Liver (tissue), 3 donors: ENCODE measurements at regions not wholly inside any gene's neighbourhood (a gene's known extent, or its start where the extent isn't known, plus 50 kb on each side); places are given as distances from the start of the nearest gene placed in this dataset.

Experiments
- ATF3 ChIP-seq: IDR thresholded peaks from 2 replicates; pipeline ENCODE4 v1.6.1; 2016; ENCODE audit warnings: antibody characterized with exemption
- CTCF ChIP-seq: fragments of 150-350 bp; IDR thresholded peaks from 2 replicates; pipeline ENCODE4 v1.5.1; 2017; ENCODE audit warnings: improper control_type of control experiment, low read depth, low read length; ENCODE audit not compliant: missing input control
- GABPA ChIP-seq, 2 donors: IDR thresholded peaks in 1 of 2; conservative IDR thresholded peaks in 1 of 2; 2 replicates each; pipeline ENCODE4 v1.6.1; 2016; ENCODE audit warnings: antibody characterized with exemption in 2 of 2, mild to moderate bottlenecking in 1 of 2, moderate library complexity in 1 of 2
- JUND ChIP-seq, 2 donors: IDR thresholded peaks; 2 replicates each; pipeline ENCODE4 v1.6.1; 2016; ENCODE audit warnings: antibody characterized with exemption in 2 of 2
- MAX ChIP-seq: IDR thresholded peaks from 2 replicates; pipeline ENCODE4 v1.6.1; 2016; ENCODE audit warnings: antibody characterized with exemption
- NR2F2 ChIP-seq: IDR thresholded peaks from 2 replicates; pipeline ENCODE4 v1.6.1; 2016; ENCODE audit warnings: antibody characterized with exemption
- RAD21 ChIP-seq, 2 donors: IDR thresholded peaks; 2 replicates each; pipeline ENCODE4 v1.6.1; 2016; ENCODE audit warnings: antibody characterized with exemption in 2 of 2, mild to moderate bottlenecking in 2 of 2
- REST ChIP-seq: IDR thresholded peaks from 2 replicates; pipeline ENCODE4 v1.6.1; 2016; ENCODE audit warnings: antibody characterized with exemption, mild to moderate bottlenecking
- RXRA ChIP-seq, 2 donors: IDR thresholded peaks; 2 replicates each; pipeline ENCODE4 v1.6.1; 2017 to 2018; ENCODE audit warnings: antibody characterized with exemption in 2 of 2, mild to moderate bottlenecking in 1 of 2
- SP1 ChIP-seq: IDR thresholded peaks from 2 replicates; pipeline ENCODE4 v1.6.1; 2018; ENCODE audit warnings: antibody characterized with exemption, mild to moderate bottlenecking
- TAF1 ChIP-seq: conservative IDR thresholded peaks from 2 replicates; pipeline ENCODE4 v1.6.1; 2016; ENCODE audit warnings: antibody characterized with exemption, mild to moderate bottlenecking
- YY1 ChIP-seq: IDR thresholded peaks from 2 replicates; pipeline ENCODE4 v1.6.1; 2016; ENCODE audit warnings: antibody characterized with exemption, mild to moderate bottlenecking
- ZBTB33 ChIP-seq: IDR thresholded peaks from 2 replicates; pipeline ENCODE4 v1.6.1; 2016; ENCODE audit warnings: antibody characterized with exemption
- donor health status: healthy.
- donor health status: healthy.

GRCh38 chr10:131494451-131494850 is 182.9 kb upstream of the TCERG1L start:
- TF ChIP-seq CTCF (no peak), JUND (IDR thresholded peaks at IDR 0.05) (no peak), TAF1 (no peak), MAX (no peak), ATF3 (no peak), SP1 (no peak), NR2F2 (no peak), YY1 (no peak), ZBTB33 (no peak), RAD21 (IDR thresholded peaks at IDR 0.05) (no peak), REST (no peak), GABPA (IDR thresholded peaks at IDR 0.05 in 1 of 2, conservative IDR thresholded peaks at IDR 0.05 in 1 of 2) (no peak), RXRA (IDR thresholded peaks at IDR 0.05) (no peak)
